NCI-H526 (cell line): ENCODE measurements at regions not wholly inside any gene's neighbourhood (a gene's known extent, or its start where the extent isn't known, plus 50 kb on each side); places are given as distances from the start of the nearest gene placed in this dataset.
"Not testable (repeated sequence)": the region's sequence is repeated elsewhere in the genome, so short reads cannot be mapped to it uniquely, and the experiment has no call there.

Experiments
- DNase-seq, 2 experiments: peaks; one replicate each; lab custom pipeline; 2025; lab: John Stamatoyannopoulos, UW

DNA sequence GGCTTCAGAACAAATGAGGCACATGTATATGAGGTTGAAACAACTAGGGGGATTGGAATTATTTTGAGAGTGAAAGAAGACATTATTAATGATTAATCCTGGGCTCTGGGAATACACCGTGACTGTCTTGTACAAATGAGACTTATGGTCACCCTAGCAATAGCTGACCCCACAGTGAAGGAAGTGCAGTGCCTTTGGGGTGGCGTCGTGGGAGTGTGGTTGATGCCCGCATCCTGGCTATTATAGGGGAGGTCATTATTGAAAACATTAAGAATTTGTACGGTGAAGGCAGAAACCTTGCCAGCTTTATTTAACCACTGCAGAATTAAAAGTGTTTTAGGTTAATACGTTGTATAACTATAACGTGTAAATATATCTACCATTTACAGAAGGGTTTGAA lies 296.7 kb downstream of the CYRIA start:
- DNase-seq: no peak

DNA sequence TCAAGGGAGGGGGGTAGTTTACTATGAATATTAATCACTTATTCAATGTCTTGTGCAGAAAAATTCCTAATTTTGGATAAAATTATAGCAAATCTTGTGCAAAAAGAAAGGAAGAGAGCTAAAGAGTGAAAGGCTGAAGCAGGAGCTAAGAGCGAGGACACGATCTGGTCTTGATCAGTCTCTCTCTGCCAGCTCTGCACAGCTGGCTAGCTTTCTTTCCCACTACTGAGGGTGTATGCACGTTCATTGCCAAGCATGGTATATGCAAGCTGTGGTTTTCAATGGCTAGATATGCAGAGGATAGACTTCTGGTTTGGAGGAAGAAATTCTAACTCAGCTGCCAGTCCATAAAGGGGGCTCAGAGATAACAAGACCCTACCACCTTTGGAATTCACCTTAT lies 297.3 kb downstream of the CYRIA start:
- no peak for DNase-seq

- DNase-seq: no peak
Measured at GRCh38 chr2:16365366-16365765, 300.3 kb downstream of the CYRIA start.

DNA sequence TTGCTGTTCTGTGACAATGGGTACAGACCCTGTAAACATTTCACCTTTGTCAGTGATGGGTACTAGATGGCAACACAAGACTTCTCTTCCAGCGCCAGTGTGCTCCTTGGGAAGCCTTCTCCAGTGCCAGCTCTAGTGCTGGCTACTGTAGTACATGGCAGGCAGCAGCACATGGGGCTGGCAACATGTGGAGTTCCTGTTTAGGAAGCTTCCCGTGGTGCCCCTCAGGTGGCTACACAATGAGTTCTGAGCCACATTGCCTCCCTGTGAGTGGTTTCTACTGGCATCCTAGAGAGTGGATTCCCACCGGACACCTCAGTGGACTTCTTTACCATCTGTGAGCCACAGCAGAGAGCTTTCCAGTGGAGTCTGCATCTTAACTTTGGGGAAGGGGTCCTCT lies 302.1 kb downstream of the CYRIA start:
- no peak for DNase-seq

GRCh38 chr2:16362611-16363010 lies 303.0 kb downstream of the CYRIA start:
- no peak for DNase-seq

DNA sequence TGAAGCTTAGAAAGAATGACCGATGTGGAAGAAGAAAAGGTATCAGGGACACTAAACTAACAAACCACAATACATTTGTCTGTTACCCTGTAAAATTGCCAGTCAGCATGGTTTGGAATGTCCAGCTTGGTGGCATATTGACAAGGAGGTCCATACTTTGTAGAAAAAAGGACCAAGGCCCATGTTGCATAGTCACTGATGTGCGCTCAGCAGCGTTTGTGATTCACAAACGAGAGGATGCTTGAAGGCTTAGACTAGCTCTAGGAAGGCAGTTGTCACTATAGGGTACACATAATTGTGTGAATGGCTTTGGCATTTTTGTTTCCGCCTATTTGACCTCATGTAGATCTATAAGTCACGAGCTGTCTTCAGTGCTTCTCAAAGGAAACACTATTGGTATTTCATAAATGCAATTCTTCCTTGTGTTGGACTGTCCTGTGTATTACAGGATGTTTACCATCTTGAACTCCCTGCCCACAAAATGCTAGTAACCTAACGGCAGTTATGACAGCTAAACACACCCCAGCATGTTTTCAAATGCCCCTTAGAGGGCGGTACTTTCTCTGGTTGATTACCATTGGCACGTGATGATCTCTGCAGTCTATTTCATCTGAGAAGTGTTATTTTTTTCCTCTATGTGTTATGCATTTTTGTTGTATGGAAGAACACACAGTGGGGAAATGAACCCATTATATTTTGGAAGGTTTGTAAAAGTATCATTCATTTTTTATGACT lies 304.2 kb downstream of the CYRIA start:
- DNase-seq: no peak

- no peak for DNase-seq
Measured at GRCh38 chr2:16359961-16360360, 305.7 kb downstream of the CYRIA start.

GRCh38 chr2:16357188-16357587 lies 308.4 kb downstream of the CYRIA start:
- no peak for DNase-seq

- no peak for DNase-seq
Measured at GRCh38 chr2:16351541-16351940, 314.1 kb downstream of the CYRIA start.

GRCh38 chr2:16351137-16351536 lies 314.5 kb downstream of the CYRIA start:
- no peak for DNase-seq

DNA sequence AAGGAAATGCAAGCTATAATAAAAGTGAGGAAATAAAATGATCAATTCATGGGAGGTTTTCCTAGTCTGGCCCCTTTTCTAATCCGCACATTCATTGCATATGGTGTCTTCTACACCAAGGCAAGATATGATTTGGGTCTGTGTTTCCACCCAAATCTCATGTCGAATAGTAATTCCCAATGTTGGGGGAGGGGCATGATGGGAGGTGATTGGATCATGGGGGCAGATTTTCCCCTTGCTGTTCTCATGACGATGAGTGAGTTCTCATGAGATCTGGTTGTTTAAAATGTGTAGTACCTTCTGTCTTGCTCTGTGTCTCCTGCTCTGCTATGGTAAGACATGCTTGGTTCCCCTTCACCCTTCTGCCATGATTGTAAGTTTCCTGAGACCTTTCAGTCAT lies 315.4 kb downstream of the CYRIA start:
- no peak for DNase-seq

DNA sequence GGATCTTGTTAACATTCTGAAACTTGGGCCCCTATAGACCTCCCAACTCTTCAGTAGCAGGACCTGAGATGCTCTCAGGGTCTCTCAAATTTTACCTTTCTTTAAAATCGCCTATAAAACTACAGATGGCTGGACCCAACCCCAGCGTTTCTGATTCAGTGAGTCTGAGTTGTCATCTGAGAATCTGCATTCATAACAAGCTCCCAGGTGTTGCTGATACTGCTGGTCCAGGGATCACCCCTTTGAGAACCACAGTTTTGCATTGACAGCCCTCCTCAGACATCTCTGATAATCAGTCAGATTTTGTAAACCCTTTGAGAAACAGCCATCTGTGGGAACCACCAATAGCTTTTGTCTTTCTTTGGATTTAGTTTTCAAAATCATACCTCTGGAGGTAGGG lies 315.8 kb downstream of the CYRIA start:
- no peak for DNase-seq

GRCh38 chr2:16348821-16349515 lies 316.7 kb downstream of the CYRIA start:
- DNase-seq: no peak

DNA sequence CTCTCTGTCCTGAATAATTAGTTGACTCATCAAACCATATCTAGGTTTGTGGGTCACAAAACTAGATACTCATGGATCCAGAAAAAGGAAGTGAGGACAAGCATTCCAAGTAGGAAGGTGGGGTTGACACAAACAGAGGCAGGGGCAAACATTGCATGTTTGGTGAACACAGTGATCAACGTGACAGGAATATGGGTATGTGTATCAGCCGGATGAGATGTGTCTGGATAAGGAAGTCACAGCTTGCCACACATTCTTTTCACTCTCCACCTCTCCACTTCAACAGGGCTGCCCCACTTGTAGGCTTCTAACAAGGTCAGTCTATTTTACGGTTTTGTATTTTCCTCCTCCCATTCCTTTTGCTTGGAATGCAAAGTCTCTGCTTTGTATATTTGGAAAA lies 319.0 kb downstream of the CYRIA start:
- DNase-seq: no peak

- not testable (repeated sequence) for DNase-seq
Measured at GRCh38 chr2:16345231-16345630, 320.4 kb downstream of the CYRIA start.

DNA sequence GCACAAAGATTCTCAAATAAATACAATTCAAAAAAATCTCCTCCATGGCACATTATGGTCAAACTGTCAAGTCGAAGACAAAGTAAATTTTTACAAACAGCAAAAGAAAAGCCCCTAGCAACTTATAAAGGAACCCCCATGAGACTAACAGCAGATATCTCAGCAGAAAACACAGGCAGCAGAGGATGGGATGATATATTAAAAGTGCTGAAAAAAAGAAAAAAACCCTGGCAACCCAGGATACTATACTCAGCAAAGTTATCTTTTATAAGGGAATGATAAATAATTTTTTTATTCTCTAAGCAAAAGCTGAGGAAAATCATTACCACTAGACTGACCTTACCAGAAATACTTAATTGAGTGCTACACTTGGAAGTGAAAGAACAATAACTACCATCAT lies 326.4 kb downstream of the CYRIA start:
- no peak for DNase-seq

GRCh38 chr2:16338026-16338425 lies 327.6 kb downstream of the CYRIA start:
- DNase-seq: no peak

- no peak for DNase-seq
Measured at GRCh38 chr2:16336916-16337315, 328.7 kb downstream of the CYRIA start.

DNA sequence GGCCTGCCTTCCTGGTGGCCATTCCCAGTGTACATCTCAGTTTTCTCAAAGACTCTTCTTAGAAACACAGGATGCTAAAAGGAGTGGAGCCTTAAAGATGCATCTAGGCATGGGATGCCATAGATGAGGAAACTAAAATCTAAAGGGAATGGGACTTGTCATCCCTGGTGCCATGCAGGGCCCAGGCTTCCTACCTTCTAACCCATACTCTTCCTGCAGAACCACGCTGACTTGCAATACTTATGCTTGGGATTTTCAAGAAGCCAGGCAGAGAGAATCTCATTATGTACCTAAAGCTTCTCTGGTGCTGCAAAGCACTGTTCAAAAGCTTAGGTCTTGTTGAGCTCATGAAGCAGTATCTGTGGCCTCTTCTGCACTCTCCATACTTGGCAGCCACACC lies 329.1 kb downstream of the CYRIA start:
- DNase-seq: no peak

DNA sequence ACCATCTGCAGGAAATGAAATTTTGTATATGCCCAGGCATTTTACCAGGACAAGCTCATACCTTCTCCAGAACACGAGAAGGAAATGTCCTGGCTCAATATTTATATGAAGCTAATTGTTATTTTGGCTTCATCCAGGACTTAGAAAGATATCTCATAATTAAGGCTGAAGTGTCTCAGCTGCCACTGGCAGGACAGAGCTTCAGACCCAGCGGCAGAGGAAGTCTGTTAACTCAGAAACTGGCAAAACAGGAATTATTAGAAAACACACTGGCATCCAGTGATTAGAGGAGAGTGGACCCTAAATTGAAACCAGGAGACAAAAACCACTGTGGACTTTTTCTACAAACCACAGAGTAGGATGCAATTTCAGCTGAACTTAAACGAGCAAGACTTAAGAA lies 329.7 kb downstream of the CYRIA start:
- no peak for DNase-seq

DNA sequence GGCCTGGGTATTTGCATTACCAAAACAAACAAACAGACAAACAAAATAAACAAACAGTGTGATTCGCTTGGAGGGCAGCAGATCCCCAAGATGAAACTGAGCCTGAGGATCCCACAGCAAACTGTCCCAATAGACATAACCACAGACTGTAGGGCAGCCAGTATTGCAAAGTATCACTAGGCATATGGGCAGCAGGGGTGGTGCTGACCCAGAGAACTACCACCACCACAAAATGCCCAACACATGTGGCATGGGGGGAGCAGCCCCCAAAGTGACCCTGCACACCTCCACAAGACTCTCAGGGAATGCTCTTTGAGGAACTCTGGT lies 330.1 kb downstream of the CYRIA start:
- DNase-seq: no peak

DNA sequence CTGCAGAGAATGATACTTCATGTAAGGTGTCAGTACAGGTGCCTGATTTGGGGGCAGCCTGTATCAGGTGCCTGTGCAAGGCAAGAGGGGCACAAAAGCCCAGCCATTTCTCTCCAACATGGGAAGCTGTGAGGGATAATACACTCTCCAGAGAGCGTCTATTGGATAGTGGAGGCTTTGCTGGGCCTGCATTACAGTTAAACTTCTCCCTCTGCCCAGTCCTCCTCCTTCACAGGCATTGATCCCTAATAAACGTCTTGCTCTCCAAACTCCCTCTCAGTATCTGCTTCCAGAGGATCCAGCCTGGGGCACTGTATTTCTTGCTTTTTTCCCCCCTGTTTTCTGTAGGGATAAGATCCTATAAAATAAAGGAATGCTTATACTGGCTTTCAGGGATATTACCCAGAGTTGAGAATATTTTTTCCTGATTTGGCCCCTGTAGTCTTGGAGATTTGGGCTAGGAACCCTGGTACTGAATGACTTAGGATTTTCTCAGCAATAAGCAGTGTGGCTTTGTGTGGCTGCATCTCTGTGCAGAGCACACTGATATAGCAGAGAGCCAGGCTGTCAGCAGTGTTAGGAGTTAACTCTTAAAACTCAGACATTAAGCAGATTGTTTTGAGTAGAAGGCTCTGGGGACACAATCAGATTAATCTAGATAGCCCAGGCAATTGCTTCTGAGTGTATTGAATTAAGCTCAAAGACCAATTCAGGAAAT lies 330.6 kb downstream of the CYRIA start:
- no peak for DNase-seq

GRCh38 chr2:16334366-16334765 lies 331.3 kb downstream of the CYRIA start:
- DNase-seq: no peak
